DMS79 treated with DMSO at 0.1 percent for 48 hours (cell line): ENCODE measurements at regions not wholly inside any gene's neighbourhood (a gene's known extent, or its start where the extent isn't known, plus 50 kb on each side); places are given as distances from the start of the nearest gene placed in this dataset.
A peak's percentile ranks its signal among the peaks of the same experiment; 100 is the strongest.
"Not testable (repeated sequence)": the region's sequence is repeated elsewhere in the genome, so short reads cannot be mapped to it uniquely, and the experiment has no call there.

ENCODE experiments used
- DNase-seq: peaks from one replicate; lab custom pipeline; 2025; lab: John Stamatoyannopoulos, UW

DNA sequence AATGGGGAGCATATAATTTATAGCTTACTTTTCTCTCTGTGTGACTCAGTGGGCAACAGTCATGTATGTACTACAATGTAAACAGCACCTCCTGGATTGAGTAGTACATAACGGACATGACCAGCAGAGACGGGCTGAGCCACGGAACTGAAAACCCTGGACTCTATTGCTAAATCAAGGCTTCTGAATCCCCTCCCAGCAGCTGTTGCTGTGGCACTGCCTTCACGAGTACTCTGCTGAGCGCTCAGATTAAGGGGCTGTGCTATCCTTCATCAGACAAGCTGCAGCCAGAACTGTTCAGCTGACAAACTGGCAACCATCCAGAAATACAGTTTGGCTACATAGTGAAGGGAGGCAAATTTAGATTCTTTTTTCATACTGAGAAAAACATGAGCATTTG lies 131.3 kb upstream of the CCDC180 start:
- peak; percentile 58 for DNase-seq

DNA sequence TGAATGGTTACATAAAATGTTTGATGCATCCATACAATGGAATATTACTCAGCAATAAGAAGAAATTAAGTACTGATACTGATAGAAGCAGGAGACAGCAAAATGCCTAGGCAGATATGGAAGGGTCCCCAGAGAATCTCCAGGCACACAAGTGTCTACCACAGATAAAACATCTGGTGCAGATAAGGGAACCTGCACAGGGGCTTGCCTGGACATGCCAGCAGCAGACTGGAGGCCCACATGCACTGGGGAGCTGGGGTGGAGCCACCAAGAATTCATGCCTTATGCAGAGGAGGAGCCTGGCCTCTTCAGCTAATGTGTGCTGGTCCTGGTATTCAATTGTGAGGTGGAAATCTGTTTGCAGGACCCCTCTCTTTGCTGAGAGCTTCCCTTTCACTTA lies 129.2 kb upstream of the CTSV start:
- DNase-seq: not testable (repeated sequence)

DNA sequence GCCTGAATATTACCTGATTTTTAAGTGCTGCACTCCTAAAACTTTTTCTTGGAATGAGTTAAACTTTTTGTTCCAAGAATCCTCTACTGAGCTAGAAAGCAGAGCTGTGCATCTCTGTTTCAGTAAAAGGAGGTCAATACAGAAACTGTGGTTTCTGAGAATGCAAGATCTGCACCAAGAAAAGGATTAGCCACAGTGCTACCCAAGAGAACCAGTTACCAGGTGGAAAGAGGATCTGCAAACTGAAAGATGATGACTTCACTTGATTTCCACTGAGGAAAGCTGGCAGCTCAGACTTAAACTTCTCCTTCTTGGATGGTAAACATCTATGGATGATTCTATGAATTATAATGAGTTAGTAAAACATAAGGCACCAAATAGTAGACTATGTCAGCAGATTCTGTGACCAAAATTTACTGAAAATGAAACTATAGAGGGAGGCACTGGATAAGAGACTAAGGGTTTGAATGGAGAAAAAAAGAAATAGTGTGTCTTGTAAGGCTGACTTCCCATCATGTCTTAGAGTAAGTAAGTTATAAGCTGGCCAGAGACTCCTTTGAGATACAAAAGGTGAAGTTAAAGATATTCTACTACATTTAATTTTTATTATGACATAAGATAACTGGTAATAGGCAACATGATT lies 127.7 kb upstream of the CTSV start:
- not testable (repeated sequence) for DNase-seq

DNA sequence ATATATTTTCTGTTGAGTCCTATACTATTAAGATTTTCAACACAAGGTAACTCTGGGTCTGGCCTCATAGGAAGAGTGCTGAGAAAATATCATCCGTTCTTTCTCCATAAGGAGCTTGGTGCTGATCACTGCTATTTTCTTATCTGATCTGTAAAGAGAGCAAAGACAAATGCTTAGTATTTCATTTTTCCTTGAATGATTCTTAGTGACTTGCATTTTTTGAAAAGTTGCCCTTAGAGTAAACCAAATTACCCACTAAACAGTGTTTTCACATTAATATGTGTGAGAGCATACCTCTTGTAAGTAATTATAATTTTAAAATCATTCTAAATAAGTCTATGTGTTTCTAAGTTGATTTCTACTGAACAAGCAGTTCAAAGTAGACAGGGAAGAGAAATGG lies 121.3 kb upstream of the CTSV start:
- no peak for DNase-seq

DNA sequence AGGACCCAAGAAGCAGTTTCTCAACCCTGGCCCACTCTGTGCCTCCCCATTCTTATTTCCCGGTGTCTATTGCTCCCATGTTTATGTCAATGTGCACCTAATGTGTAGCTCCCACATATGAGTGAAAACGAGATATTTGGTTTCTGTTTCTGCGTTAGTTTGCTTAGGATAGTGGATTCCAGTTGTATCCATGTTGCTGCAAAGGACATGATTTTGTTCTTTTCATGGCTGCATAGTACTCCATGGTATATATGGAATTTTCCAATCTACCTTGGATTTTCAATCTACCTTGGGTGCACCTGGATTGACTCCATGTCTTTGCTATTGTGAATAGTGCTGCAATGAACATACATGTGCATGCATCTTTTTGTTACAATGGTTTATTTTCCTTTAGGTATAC lies 119.8 kb upstream of the CTSV start:
- not testable (repeated sequence) for DNase-seq

DNA sequence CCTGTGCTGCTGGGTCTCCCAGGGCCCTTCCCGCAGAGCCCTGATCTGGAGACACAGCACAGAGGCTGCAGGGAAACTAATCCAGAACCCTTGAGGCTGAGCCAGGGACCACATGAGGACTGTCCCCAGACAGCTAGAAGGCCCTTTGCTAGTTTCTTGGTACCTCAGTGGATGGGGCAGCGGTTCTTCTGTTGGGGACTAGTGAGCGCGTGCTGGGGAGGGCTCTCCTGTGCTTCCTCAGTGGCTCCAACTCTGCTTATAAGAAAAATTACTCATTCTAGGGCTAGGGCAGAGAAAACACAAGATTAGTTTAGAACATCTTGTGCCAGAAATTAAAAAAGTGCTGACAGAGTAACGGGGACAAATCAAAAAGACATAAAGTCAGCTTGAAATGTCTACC lies 116.5 kb upstream of the CTSV start:
- DNase-seq: not testable (repeated sequence)

DNA sequence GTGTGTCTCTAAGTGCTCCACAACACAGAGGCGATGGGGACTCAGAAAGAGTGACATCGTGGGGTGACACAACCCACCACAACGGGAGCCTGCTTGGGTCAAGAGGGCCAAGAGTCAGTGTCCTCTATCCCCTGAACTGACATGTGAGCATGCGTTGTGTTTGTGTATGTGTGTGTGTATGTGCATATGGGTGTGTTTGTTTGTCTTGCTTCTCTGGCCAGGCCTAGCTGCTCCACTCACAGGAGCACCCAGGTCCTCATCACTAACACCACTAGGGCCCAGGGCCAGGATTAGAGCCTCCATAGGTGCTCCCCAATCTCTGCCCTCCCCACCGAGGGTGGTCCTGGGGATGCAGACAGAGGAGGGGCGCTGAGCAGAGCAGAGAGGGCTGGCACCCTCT lies 115.0 kb upstream of the CTSV start:
- no peak for DNase-seq

DNA sequence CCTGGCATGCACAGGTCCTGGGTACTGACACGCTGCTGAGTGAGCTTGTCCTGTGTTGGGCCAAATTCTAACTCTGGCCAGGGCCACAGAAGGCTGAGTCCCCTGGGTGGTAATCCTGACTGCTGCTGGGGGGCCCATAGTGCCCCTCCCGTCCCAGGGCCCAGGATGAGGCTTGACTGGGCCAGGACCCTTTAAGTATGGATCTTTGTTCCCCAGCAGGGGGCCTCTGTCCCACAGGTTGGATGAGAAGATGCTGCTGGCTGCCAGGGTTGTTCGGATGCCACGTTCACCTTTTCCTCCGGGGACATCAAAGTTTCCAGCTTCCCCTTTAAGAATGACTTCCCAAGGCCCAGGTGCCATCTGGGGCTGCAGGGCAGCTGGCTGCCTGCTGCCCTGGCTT lies 114.2 kb upstream of the CTSV start:
- not testable (repeated sequence) for DNase-seq

DNA sequence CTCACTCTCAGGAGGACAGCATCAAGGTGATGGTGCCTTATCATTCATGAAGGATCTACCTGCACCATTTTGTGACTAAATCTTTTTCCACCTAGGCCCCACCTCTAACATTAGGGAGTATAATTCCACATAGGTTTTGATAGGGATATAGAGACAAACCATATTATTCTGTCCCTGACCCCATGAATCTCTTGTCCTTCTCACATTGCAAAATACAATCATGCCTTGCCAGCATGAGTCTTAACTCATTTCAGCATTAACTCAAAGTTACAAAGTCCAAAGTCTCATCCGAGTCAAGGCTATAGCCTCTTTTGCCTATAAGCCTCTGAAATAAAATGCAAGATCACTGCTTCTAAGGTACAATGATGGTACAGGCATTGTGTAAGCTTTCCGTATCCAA lies 111.5 kb upstream of the CTSV start:
- DNase-seq: not testable (repeated sequence)

DNA sequence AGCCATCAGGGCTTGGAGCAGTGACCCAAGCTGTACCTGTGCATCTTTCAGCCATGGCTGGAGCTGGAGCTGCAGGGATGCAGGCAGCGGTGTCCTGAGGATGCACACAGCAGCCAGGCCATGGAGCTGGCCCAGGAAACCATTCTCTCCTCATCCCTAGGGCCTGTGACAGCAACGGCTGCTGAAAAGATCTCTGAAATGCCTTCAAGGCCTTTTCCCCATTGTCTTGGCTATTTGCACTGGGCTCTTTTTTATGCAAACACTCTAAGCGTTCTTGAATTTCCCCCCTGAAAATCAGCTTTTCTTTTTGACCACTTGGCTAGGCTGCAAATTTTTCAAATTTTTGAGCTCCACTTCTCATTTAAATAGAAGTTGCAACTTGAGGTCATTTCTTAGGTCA lies 109.5 kb upstream of the CTSV start:
- not testable (repeated sequence) for DNase-seq

DNA sequence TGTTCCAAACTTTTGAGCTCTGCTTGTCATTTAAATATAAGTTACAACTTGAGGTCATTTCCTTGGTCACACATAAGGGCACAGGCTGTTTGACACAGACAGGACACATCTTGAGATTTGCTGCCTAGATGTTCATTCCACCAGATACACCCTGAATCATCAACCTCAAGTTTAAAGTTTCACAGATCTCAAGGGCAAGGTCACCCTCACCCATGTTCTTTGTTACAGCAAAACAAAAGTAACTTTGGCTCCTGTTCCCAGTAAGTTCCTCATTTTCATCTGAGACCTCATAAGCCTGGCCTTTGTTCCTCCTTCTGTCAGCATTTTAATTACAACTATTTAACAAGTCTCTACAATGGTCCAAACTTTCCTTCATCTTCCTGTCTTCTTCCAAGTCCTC lies 106.7 kb upstream of the CTSV start:
- DNase-seq: not testable (repeated sequence)

DNA sequence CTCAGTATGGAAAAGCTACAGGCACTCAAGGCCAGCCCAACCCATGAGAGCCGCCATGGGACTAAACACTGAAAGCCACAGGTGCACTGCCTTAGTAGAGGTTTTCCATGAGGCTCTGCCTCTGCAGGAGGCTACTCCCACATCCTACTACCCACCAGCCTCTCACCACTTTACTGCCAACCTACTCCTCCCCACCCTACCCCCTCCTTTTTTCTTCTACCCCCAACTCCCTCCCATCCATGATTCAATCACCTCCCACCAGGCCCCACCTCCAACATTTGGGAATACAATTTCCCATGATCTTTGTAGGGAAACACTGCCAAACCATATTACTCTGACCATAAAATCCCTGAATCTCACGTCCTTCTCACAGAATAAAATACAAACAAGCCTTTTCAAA lies 101.6 kb upstream of the CTSV start:
- no peak for DNase-seq

DNA sequence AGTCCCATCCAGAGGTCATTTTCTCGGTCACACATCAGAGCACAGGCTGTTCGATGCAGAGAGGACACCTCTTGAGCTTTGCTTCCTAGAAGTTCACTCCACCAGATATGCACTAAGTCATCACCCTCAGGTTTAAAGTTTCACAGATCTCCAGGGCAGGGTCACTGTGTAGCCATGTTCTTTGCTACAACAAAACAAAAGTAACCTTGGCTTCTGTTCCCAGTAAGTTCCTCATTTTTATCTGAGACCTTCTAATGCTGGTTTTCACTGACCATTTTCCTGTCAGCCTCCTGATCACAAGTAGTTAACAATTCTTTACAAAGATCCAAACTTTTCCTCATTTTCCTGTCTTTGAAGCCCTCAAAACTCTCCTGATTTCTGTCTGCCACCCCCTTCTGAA lies 97.5 kb upstream of the CTSV start:
- no peak for DNase-seq

DNA sequence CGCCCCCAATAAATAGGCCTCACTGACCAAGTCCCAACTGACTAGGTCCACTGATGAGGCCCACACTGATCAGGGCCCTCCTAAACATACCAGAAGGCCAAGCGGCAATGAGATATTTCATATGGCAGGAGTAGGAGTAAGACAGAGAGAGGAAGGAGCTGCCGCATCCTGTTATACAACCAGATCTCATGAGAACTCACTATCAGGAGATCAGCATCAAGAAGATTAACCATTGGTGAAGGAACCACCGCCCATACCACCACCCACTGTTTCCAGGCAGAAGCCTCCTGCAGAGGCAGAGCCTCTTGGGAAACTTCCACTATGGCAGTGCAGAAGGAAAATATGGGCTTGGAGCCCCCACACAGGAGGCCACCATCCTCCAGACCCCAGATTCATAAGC lies 95.0 kb upstream of the CTSV start:
- not testable (repeated sequence) for DNase-seq

DNA sequence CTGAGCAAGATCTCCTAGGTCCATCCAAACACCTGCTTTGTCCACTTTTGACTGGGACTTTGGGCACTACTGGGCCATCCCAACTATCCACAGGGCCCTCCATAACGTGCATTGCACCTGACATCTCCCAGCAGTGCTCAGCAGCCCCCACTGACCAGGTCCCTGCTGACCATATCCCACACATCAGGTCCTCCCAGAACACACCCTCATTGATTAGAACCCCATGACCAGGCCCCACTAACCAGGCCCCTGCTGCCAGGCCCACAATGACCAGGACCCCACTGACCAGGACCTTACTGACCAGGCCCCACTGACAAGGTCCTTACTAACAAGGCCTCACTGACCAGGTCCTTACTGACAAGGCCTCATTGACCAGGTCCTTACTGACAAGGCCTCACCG lies 93.9 kb upstream of the CTSV start:
- no peak for DNase-seq

DNA sequence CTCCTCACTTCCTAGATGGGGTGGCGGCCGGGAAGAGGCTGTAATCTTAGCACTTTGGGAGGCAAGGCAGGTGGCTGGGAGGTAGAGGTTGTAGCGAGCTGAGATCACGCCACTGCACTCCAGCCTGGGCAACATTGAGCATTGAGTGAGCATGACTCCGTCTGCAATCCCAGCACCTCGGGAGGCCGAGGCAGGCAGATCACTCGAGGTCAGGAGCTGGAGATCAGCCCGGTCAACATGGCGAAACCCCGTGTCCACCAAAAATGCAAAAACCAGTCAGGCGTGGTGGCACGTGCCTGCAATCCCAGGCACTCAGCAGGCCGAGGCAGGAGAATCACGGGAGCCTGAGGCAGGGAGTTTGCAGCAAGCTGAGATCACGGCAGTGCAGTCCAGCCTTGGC lies 91.9 kb upstream of the CTSV start:
- DNase-seq: not testable (repeated sequence)

DNA sequence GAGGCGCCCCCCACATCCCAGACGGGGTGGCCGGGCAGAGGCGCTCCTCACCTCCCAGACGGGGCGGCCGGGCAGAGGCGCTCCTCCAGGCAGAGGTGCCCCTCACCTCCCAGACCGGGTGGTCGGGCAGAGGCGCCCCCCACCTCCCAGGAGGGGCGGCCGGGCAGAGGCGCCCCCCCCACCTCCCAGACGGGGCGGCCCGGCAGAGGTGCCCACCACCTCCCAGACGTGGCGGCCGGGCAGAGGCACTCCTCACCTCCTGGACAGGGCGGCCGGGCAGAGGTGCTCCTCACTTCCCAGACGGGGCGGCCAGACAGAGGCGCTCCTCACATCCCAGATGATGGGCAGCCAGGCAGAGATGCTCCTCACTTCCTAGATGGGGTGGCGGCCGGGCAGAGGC lies 91.4 kb upstream of the CTSV start:
- DNase-seq: not testable (repeated sequence)

DNA sequence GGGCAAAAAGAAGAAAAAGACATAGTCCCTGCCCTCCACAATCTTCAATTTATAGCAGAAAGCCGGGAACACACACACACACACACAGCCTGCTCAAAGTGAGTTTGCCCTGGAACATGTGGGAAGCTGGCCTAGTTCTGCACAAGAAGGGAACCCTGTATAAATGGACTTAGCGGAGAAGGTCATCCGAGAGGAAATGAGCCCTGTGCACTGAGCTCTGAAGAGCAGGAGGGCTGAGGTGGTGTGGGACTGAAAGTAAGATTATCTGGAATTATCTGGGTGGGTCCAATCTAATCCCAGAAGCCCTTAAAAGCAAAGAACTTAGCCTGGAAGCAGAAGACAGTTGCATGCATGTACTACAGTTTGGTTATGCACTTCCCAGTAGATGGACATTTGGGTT lies 90.0 kb upstream of the CTSV start:
- no peak for DNase-seq

DNA sequence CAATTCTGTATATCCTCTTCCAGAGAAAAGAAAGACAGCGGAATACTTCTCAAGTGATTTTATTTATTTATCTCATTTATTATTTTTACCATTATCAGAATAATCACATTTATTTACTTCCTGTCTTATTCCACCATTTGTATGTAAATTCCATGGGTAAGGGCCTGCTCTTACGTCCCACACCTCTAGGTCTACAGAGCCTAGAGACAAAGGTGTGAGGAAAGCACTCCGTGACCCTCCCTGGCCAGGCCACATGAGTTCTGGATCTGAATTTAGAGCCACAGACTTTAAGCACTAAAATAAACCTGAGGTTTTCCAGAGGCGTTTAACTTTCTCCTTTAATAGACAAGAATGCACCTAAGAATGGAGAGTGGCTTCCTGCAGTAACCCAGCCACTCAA lies 85.3 kb upstream of the CTSV start:
- no peak for DNase-seq

DNA sequence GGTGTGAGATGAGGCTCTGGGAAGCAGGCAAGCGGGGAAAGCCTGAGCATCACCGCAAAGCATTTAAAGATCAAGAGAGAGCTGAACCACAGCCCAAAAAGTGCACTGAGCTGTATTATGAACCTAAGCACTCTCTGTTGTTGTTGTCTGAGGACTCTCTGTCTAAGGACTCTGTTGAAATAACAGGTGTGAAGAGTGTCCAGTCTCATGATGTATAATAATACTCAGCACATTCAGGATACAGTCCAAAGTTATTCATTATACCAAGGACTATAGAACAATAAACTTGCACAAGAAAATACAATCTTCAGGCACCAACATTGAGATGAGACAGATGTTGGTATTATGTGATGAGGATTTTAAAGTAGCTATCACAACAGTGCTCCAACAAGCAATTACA lies 71.8 kb upstream of the CTSV start:
- DNase-seq: no peak

DNA sequence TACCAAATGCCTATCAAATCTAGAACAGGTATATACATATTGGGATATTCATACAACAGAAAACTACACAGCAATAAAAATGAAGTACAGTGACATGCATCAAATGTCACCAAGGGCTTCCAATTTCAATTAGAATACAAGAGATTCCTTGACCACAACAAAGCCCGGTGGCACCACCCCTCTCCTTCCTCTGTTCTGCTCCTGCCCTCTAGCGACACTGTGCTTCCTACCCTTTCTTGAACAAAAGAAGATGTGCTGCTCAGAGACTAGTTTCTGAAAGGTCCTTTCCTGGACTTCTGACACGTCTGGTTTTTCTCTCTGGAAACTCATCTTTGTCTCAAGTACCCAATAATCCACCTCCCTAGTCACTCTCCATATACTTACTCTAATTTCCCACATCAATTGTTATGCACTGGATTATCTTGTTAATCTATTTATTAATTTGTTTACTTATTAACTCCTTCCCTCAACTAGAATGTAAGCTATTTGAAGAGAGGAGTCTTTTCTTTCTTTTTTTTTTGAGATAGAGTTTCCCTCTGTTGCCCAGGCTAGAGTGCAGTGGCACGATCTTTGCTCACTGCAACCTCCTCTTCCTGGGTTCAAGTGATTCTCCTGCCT lies 70.4 kb upstream of the CTSV start:
- DNase-seq: no peak

DNA sequence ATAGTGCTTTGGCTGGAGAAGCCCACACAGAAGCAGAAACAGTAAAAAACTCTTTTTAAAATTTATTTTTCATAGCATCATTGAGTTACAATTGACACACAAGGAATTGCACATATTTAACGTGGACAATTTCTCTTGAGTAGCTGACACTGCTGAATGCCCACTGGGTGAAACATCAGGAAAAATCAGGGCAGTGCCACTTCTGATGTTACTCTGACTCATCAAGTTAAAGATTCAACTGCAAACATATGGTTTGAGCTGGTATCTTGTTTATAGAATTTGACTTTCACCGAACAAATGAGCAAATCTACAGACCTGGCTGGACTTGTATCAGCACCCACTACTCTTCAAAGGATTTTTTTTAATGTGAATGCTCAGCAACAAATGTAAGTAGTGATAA lies 66.3 kb upstream of the CTSV start:
- DNase-seq: not testable (repeated sequence)

DNA sequence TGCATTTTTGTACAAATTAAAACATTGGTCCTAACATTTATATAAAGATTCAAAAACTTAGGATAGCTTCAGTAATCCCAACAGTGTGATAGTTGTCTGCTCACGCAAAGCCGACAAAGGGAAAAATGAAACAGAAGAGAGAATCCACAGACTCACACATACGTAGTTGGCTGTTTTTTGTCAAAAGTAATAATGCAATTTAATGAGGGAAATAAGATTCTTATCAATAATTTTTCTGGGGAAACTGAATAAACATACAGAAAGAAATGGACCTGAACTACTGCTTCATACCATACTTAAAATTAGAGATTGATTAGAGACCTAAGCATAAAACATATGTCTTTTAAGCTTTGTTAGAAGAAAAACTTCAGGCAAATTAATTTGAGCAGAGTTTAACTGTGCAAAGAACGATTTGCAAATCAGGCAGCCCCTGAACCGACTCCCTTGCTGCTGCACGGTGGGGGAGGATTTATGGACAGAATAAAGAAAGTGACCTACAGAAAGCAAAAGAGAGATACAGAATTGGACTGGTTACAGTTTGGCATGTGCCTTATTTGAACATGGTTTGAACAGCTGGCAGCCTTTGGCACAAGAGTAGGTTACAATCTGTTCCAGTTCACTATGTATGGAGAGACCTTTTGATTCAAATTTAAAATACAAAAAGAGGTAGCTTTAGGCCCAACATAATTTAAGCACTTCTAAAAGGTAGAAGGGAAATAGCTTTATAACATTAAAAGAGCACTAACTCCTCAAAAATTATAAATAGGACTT lies 64.9 kb upstream of the CTSV start:
- not testable (repeated sequence) for DNase-seq
